PC-3 (cell line): ENCODE measurements at regions not wholly inside any gene's neighbourhood (a gene's known extent, or its start where the extent isn't known, plus 50 kb on each side); places are given as distances from the start of the nearest gene placed in this dataset.

Experiments
- CTCF ChIP-seq: fragments of 300-600 bp; sonication (generic); conservative IDR thresholded peaks from 2 replicates; pipeline ENCODE4 v1.5.1; 2017; ENCODE audit warnings: antibody characterized with exemption, low read depth, mild to moderate bottlenecking, low read length
- EZH2 ChIP-seq: fragments of 300-600 bp; sonication (generic); IDR thresholded peaks from one replicate; pipeline ENCODE4 v1.6.1; 2017; ENCODE audit warnings: antibody characterized with exemption, mild to moderate bottlenecking, low read length; ENCODE audit not compliant: unreplicated experiment
- EZH2phosphoT487 ChIP-seq: fragments of 300-600 bp; sonication (generic); IDR thresholded peaks from 2 replicates; pipeline ENCODE4 v1.6.1; 2018; ENCODE audit warnings: mild to moderate bottlenecking, antibody characterized with exemption, low read length, borderline replicate concordance

GRCh38 chr9:109561137-109561536 lies 63.0 kb upstream of the PTPN3 start:
- no peak for TF ChIP-seq CTCF
- TF ChIP-seq EZH2phosphoT487, result no peak
- TF ChIP-seq EZH2, result no peak
